H1 (cell line): ENCODE measurements at regions not wholly inside any gene's neighbourhood (a gene's known extent, or its start where the extent isn't known, plus 50 kb on each side); places are given as distances from the start of the nearest gene placed in this dataset.

Experiments used
- BCL11A ChIP-seq, 2 experiments: IDR thresholded peaks; one replicate each; pipeline ENCODE4 v1.6.1; 2011; ENCODE audit warnings: low read depth in 2 of 2, low read length in 2 of 2, mild to moderate bottlenecking in 2 of 2
- EZH2 ChIP-seq: fragments of 200-600 bp; sonication (generic); IDR thresholded peaks from 2 replicates; pipeline ENCODE4 v1.7.1; 2012; ENCODE audit warnings: low read depth, mild to moderate bottlenecking, moderate library complexity, low read length, inconsistent platforms; ENCODE audit not compliant: severe bottlenecking
- JUN ChIP-seq: IDR thresholded peaks from 2 replicates; pipeline ENCODE4 v1.6.1; 2011; ENCODE audit warnings: low read depth, mild to moderate bottlenecking, improper control_type of control experiment, low read length
- NRF1 ChIP-seq: IDR thresholded peaks from 2 replicates; pipeline ENCODE4 v1.6.1; 2011; ENCODE audit warnings: mild to moderate bottlenecking, low read depth, low read length, improper control_type of control experiment
- POLR2A ChIP-seq, 2 experiments: IDR thresholded peaks; 1 replicate in 1 of 2; 2 replicates in 1 of 2; pipeline ENCODE4 v1.6.1; 2011; ENCODE audit warnings: low read depth in 2 of 2, low read length in 2 of 2, mild to moderate bottlenecking in 2 of 2; ENCODE audit errors: control extremely low read depth in 1 of 2
- POLR2AphosphoS5 ChIP-seq: IDR thresholded peaks from 2 replicates; pipeline ENCODE4 v1.6.1; 2011; ENCODE audit warnings: low read depth, low read length
- POU5F1 ChIP-seq: IDR thresholded peaks from 2 replicates; pipeline ENCODE4 v1.6.1; 2011; ENCODE audit warnings: low read depth, mild to moderate bottlenecking, low read length, moderate library complexity
- RBBP5 ChIP-seq: IDR thresholded peaks from 2 replicates; pipeline ENCODE4 v1.7.1; 2012; ENCODE audit warnings: low read depth, mild to moderate bottlenecking, inconsistent platforms, low read length, moderate library complexity, borderline replicate concordance
- SUZ12 ChIP-seq: fragments of 200-600 bp; sonication (generic); IDR thresholded peaks from 2 replicates; pipeline ENCODE4 v1.6.1; 2012; ENCODE audit warnings: mild to moderate bottlenecking, inconsistent platforms, low read length, moderate library complexity, mixed read lengths
- TAF1 ChIP-seq: IDR thresholded peaks from 2 replicates; pipeline ENCODE4 v1.6.1; 2011; ENCODE audit warnings: mild to moderate bottlenecking, low read depth, low read length
- TEAD4 ChIP-seq: IDR thresholded peaks from 2 replicates; pipeline ENCODE4 v1.6.1; 2012; ENCODE audit warnings: low read depth, low read length, inconsistent platforms, mixed read lengths
- YY1 ChIP-seq: IDR thresholded peaks from 2 replicates; pipeline ENCODE4 v1.6.1; 2011; ENCODE audit warnings: low read depth, mild to moderate bottlenecking, low read length
- TF ChIP-seq, protein P1 (sequence below), 3 experiments: IDR thresholded peaks; 1 replicate in 2 of 3; 2 replicates in 1 of 3; pipeline versions ENCODE4 v1.5.1 to v1.6.1; 2011; ENCODE audit warnings: low read length in 3 of 3, mild to moderate bottlenecking in 3 of 3, inconsistent platforms in 2 of 3, low read depth in 1 of 3, moderate library complexity in 1 of 3; ENCODE audit not compliant: insufficient read depth in 1 of 3; ENCODE audit errors: control extremely low read depth in 1 of 3
- TF ChIP-seq, protein P2 (sequence below): IDR thresholded peaks from 2 replicates; pipeline ENCODE4 v1.6.1; 2011; ENCODE audit warnings: low read depth, mild to moderate bottlenecking, low read length; ENCODE audit not compliant: insufficient read depth

DNA sequence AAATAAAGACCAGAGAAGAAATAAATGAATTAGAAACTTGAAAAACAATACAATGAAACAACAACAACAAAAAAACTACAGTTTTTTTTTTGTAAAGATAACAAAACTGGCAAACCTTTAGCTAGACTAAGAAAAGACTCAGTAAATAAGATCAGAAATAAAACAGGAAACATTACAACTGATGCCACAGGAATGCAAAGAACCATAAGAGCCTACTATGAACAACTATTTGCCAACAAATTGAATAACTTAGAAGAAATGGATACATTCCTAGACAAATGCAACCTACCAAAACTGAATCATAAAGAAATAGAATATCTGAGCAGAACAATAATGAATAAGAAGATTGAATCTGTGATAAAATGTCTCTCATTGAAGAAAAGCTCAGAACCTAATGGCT, 742.0 kb downstream of the ADGRL2 start:
- TF ChIP-seq POLR2AphosphoS5: no peak
- TF ChIP-seq NRF1: no peak
- TF ChIP-seq, protein P1, sequence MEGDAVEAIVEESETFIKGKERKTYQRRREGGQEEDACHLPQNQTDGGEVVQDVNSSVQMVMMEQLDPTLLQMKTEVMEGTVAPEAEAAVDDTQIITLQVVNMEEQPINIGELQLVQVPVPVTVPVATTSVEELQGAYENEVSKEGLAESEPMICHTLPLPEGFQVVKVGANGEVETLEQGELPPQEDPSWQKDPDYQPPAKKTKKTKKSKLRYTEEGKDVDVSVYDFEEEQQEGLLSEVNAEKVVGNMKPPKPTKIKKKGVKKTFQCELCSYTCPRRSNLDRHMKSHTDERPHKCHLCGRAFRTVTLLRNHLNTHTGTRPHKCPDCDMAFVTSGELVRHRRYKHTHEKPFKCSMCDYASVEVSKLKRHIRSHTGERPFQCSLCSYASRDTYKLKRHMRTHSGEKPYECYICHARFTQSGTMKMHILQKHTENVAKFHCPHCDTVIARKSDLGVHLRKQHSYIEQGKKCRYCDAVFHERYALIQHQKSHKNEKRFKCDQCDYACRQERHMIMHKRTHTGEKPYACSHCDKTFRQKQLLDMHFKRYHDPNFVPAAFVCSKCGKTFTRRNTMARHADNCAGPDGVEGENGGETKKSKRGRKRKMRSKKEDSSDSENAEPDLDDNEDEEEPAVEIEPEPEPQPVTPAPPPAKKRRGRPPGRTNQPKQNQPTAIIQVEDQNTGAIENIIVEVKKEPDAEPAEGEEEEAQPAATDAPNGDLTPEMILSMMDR (IDR thresholded peaks at IDR 0.05; ENCODE audit: control extremely low read depth in 1 of 3, insufficient read depth in 1 of 3, low read depth in 1 of 3, low read length in 3 of 3): no peak
- no peak for TF ChIP-seq RBBP5
- TF ChIP-seq SUZ12: no peak
- TF ChIP-seq, protein P2, sequence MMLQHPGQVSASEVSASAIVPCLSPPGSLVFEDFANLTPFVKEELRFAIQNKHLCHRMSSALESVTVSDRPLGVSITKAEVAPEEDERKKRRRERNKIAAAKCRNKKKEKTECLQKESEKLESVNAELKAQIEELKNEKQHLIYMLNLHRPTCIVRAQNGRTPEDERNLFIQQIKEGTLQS: no peak
- TF ChIP-seq POU5F1: no peak
- TF ChIP-seq EZH2: no peak
- TF ChIP-seq JUN: no peak
- no peak for TF ChIP-seq BCL11A (IDR thresholded peaks at IDR 0.05; ENCODE audit: low read depth in 2 of 2, low read length in 2 of 2)
- TF ChIP-seq YY1: no peak
- no peak for TF ChIP-seq TAF1
- no peak for TF ChIP-seq TEAD4
- TF ChIP-seq POLR2A (IDR thresholded peaks at IDR 0.05; ENCODE audit: control extremely low read depth in 1 of 2, low read depth in 2 of 2, low read length in 2 of 2): no peak
